K562 (cell line): ENCODE measurements at regions not wholly inside any gene's neighbourhood (a gene's known extent, or its start where the extent isn't known, plus 50 kb on each side); places are given as distances from the start of the nearest gene placed in this dataset.

Experiments
- E2F1 ChIP-seq: sonication (generic); formaldehyde crosslinking; IDR thresholded peaks from 2 replicates; pipeline ENCODE4 v1.8.1; 2023; ENCODE audit warnings: mild to moderate bottlenecking, missing genetic modification reagents, moderate library complexity
- FOXM1 ChIP-seq, 2 experiments: fragments of 450-650 bp in 1 of 2; sonication (generic) in 1 of 2; formaldehyde crosslinking in 1 of 2; IDR thresholded peaks; 2 replicates each; pipeline versions ENCODE4 v1.6.1 to v1.9.0; 2017 to 2022; ENCODE audit warnings: low read depth in 2 of 2, mild to moderate bottlenecking in 2 of 2, missing genetic modification reagents in 1 of 2, moderate library complexity in 1 of 2
- POLR2A ChIP-seq: fragments of 450-650 bp; conservative IDR thresholded peaks from 2 replicates; pipeline ENCODE4 v1.6.1; 2016
- SMARCE1 ChIP-seq: fragments of 450-650 bp; IDR thresholded peaks from 2 replicates; pipeline ENCODE4 v1.7.1; 2016; ENCODE audit warnings: mild to moderate bottlenecking
- SMC3 ChIP-seq: conservative IDR thresholded peaks from 2 replicates; pipeline ENCODE4 v1.6.1; 2011; ENCODE audit warnings: low read depth, low read length, improper control_type of control experiment; ENCODE audit not compliant: insufficient read depth
- TAF1 ChIP-seq: IDR thresholded peaks from 2 replicates; pipeline ENCODE4 v1.6.1; 2011; ENCODE audit warnings: mild to moderate bottlenecking, low read length, moderate library complexity; ENCODE audit not compliant: insufficient read depth, control insufficient read depth, severe bottlenecking; ENCODE audit errors: extremely low read depth
- ZNF239 ChIP-seq: fragments of 250-450 bp; sonication (Bioruptor Pico); IDR thresholded peaks from 2 replicates; pipeline ENCODE4 v1.4.0; 2020; ENCODE audit warnings: mild to moderate bottlenecking
- ZNF384 ChIP-seq: IDR thresholded peaks from 2 replicates; pipeline ENCODE4 v1.6.1; 2012; ENCODE audit warnings: low read depth, low read length, improper control_type of control experiment
- TF ChIP-seq, protein P1 (sequence below), 2 experiments: fragments of 450-650 bp; formaldehyde crosslinking in 1 of 2; IDR thresholded peaks; 2 replicates each; pipeline versions ENCODE4 v1.4.0 to v1.6.1; 2014 to 2020; ENCODE audit warnings: mild to moderate bottlenecking in 2 of 2, borderline replicate concordance in 1 of 2, low read depth in 1 of 2

GRCh38 chr13:112134391-112135075, 67.6 kb downstream of the SOX1 start:
- TF ChIP-seq POLR2A (no peak), SMC3 (no peak), E2F1 (CRISPR knock-in tag) (no peak), FOXM1 (IDR thresholded peaks at IDR 0.05; ENCODE audit: low read depth) (no peak), FOXM1 (CRISPR knock-in tag; IDR thresholded peaks at IDR 0.05; ENCODE audit: low read depth) (no peak), SMARCE1 (no peak), ZNF239 (no peak), TAF1 (no peak), ZNF384 (no peak)
- TF ChIP-seq, protein P1, sequence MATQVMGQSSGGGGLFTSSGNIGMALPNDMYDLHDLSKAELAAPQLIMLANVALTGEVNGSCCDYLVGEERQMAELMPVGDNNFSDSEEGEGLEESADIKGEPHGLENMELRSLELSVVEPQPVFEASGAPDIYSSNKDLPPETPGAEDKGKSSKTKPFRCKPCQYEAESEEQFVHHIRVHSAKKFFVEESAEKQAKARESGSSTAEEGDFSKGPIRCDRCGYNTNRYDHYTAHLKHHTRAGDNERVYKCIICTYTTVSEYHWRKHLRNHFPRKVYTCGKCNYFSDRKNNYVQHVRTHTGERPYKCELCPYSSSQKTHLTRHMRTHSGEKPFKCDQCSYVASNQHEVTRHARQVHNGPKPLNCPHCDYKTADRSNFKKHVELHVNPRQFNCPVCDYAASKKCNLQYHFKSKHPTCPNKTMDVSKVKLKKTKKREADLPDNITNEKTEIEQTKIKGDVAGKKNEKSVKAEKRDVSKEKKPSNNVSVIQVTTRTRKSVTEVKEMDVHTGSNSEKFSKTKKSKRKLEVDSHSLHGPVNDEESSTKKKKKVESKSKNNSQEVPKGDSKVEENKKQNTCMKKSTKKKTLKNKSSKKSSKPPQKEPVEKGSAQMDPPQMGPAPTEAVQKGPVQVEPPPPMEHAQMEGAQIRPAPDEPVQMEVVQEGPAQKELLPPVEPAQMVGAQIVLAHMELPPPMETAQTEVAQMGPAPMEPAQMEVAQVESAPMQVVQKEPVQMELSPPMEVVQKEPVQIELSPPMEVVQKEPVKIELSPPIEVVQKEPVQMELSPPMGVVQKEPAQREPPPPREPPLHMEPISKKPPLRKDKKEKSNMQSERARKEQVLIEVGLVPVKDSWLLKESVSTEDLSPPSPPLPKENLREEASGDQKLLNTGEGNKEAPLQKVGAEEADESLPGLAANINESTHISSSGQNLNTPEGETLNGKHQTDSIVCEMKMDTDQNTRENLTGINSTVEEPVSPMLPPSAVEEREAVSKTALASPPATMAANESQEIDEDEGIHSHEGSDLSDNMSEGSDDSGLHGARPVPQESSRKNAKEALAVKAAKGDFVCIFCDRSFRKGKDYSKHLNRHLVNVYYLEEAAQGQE (IDR thresholded peaks at IDR 0.05; ENCODE audit: borderline replicate concordance), result no peak
- TF ChIP-seq, protein P1 (CRISPR knock-in tag; IDR thresholded peaks at IDR 0.05; ENCODE audit: low read depth), result no peak
